A673 (cell line): ENCODE measurements at regions not wholly inside any gene's neighbourhood (a gene's known extent, or its start where the extent isn't known, plus 50 kb on each side); places are given as distances from the start of the nearest gene placed in this dataset.

Experiments
- EZH2 ChIP-seq: fragments of 200-600 bp; sonication (generic); IDR thresholded peaks from 2 replicates; pipeline ENCODE4 v1.6.1; 2017; ENCODE audit warnings: borderline replicate concordance, low read depth, mild to moderate bottlenecking, mixed read lengths, antibody characterized with exemption, low read length; ENCODE audit not compliant: poor library complexity, severe bottlenecking
- TF ChIP-seq, protein P1 (sequence below): fragments of 300-800, 200-600 bp; sonication (generic); conservative IDR thresholded peaks from 2 replicates; pipeline ENCODE4 v1.5.1; 2017; ENCODE audit warnings: low read depth, mild to moderate bottlenecking, antibody characterized with exemption, low read length, moderate library complexity, mixed read lengths

- no peak for TF ChIP-seq EZH2
- TF ChIP-seq, protein P1, sequence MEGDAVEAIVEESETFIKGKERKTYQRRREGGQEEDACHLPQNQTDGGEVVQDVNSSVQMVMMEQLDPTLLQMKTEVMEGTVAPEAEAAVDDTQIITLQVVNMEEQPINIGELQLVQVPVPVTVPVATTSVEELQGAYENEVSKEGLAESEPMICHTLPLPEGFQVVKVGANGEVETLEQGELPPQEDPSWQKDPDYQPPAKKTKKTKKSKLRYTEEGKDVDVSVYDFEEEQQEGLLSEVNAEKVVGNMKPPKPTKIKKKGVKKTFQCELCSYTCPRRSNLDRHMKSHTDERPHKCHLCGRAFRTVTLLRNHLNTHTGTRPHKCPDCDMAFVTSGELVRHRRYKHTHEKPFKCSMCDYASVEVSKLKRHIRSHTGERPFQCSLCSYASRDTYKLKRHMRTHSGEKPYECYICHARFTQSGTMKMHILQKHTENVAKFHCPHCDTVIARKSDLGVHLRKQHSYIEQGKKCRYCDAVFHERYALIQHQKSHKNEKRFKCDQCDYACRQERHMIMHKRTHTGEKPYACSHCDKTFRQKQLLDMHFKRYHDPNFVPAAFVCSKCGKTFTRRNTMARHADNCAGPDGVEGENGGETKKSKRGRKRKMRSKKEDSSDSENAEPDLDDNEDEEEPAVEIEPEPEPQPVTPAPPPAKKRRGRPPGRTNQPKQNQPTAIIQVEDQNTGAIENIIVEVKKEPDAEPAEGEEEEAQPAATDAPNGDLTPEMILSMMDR = no peak
Observed at GRCh38 chr5:167585184-167585583, 706.3 kb upstream of the WWC1 start.
